Uterus (tissue), 3 donors: ENCODE measurements at regions not wholly inside any gene's neighbourhood (a gene's known extent, or its start where the extent isn't known, plus 50 kb on each side); places are given as distances from the start of the nearest gene placed in this dataset.

Experiments
- DNase-seq, 2 donors: peaks; one replicate each; pipeline ENCODE4 v3.0.0-alpha.2; 2019 to 2020
- H3K27ac ChIP-seq, 2 donors: fragments of 200-600 bp; sonication (generic); 1 replicate in 1 of 2; 2 replicates in 1 of 2; pipeline ENCODE4 v1.5.1; 2016 to 2018
- H3K27me3 ChIP-seq, 2 donors: fragments of 200-600 bp; sonication (generic); one replicate each; pipeline ENCODE4 v1.5.1; 2018 to 2019; ENCODE audit warnings: control low read depth in 1 of 2
- H3K36me3 ChIP-seq, 2 donors: fragments of 200-600 bp; sonication (generic); one replicate each; pipeline ENCODE4 v1.5.1; 2019; ENCODE audit warnings: control low read depth in 1 of 2
- H3K4me1 ChIP-seq, 2 donors: fragments of 200-600 bp; sonication (generic); one replicate each; pipeline ENCODE4 v1.5.1; 2018 to 2019; ENCODE audit warnings: control low read depth in 1 of 2
- H3K4me3 ChIP-seq, 2 donors: fragments of 200-600 bp; sonication (generic); 1 replicate in 1 of 2; 2 replicates in 1 of 2; pipeline ENCODE4 v1.5.1; 2018 to 2019; ENCODE audit warnings: mild to moderate bottlenecking in 1 of 2
- H3K9me3 ChIP-seq, 2 donors: fragments of 200-600 bp; sonication (generic); one replicate each; pipeline ENCODE4 v1.5.1; 2019; ENCODE audit warnings: control low read depth in 1 of 2
- CTCF ChIP-seq, 4 experiments: fragments of 200-600 bp in 2 of 4; fragments of 450-650 bp in 2 of 4; sonication (generic) in 2 of 4; IDR thresholded peaks; one replicate each; pipeline ENCODE4 v1.5.1; 2016 to 2019; ENCODE audit warnings: antibody characterized with exemption in 4 of 4, mild to moderate bottlenecking in 2 of 4, moderate library complexity in 1 of 4
- POLR2A ChIP-seq, 2 donors: fragments of 450-650 bp; IDR thresholded peaks; one replicate each; pipeline ENCODE4 v1.6.1; 2016; ENCODE audit warnings: antibody characterized with exemption in 2 of 2, mild to moderate bottlenecking in 1 of 2, moderate library complexity in 1 of 2
- intact Hi-C: fragments of 100-400 bp; cut with DNase I; formaldehyde crosslinking; loops from one replicate; pipeline ENCODE4 v1.15.1; 2023; ENCODE audit warnings: low total_unique reads
- donor health status: DM: yes; HTN: yes; CAD: no.

GRCh38 chr1:56074007-56074651 is 505.2 kb downstream of the PLPP3 start:
- no peak overlapping the region for H3K4me3 ChIP-seq
- no peaks in the 10 kb centered on the region for H3K36me3 ChIP-seq
- TF ChIP-seq CTCF (IDR thresholded peaks at IDR 0.05) (no peak), POLR2A (IDR thresholded peaks at IDR 0.05) (no peak)
- H3K27me3 ChIP-seq, result no peaks in the 10 kb centered on the region
- peak overlapping the region; percentile 53 to 56 for H3K27ac ChIP-seq
- H3K4me1 ChIP-seq, result no peaks in the 10 kb centered on the region
- DNase-seq, result peak; percentile 56 to 70
- intact Hi-C loops, result no loop called here
- no peaks in the 10 kb centered on the region for H3K9me3 ChIP-seq

- Histone ChIP-seq H3K27ac (peak overlapping the region; percentile 53 to 56), H3K4me3 (no peak overlapping the region), H3K36me3 (no peaks in the 10 kb centered on the region), H3K4me1 (no peaks in the 10 kb centered on the region), H3K9me3 (no peaks in the 10 kb centered on the region), H3K27me3 (no peaks in the 10 kb centered on the region)
- intact Hi-C loops, result no loop called here
- TF ChIP-seq POLR2A (IDR thresholded peaks at IDR 0.05), result no peak
- DNase-seq, result no peak
Measured at GRCh38 chr1:56073614-56074006, 505.8 kb downstream of the PLPP3 start.

- Histone ChIP-seq H3K27ac (peak overlapping the region; percentile 53 to 56), H3K4me1 (no peaks in the 10 kb centered on the region), H3K4me3 (no peak overlapping the region), H3K36me3 (no peaks in the 10 kb centered on the region), H3K27me3 (no peaks in the 10 kb centered on the region), H3K9me3 (no peaks in the 10 kb centered on the region)
- no peak for TF ChIP-seq CTCF (IDR thresholded peaks at IDR 0.05)
- TF ChIP-seq POLR2A (IDR thresholded peaks at IDR 0.05), result no peak
- intact Hi-C loops, result no loop called here
- no peak for DNase-seq
Measured at GRCh38 chr1:56073206-56073605, 506.2 kb downstream of the PLPP3 start.

GRCh38 chr1:56072310-56072709 is 507.1 kb downstream of the PLPP3 start:
- TF ChIP-seq CTCF (IDR thresholded peaks at IDR 0.05), result no peak
- no peak for TF ChIP-seq POLR2A (IDR thresholded peaks at IDR 0.05)
- DNase-seq, result no peak
- peak overlapping the region; percentile 11 to 56 for H3K27ac ChIP-seq
- no peaks in the 10 kb centered on the region for H3K36me3 ChIP-seq
- H3K4me3 ChIP-seq, result no peak overlapping the region
- no peaks in the 10 kb centered on the region for H3K4me1 ChIP-seq
- no peaks in the 10 kb centered on the region for H3K27me3 ChIP-seq
- intact Hi-C loops, result no loop called here
- no peaks in the 10 kb centered on the region for H3K9me3 ChIP-seq

GRCh38 chr1:56071351-56071750 is 508.0 kb downstream of the PLPP3 start:
- no peak for DNase-seq
- no peaks in the 10 kb centered on the region for H3K4me1 ChIP-seq
- no peak overlapping the region for H3K27ac ChIP-seq
- no peaks in the 10 kb centered on the region for H3K36me3 ChIP-seq
- intact Hi-C loops, result no loop called here
- no peaks in the 10 kb centered on the region for H3K27me3 ChIP-seq
- H3K4me3 ChIP-seq, result no peak overlapping the region
- TF ChIP-seq CTCF (IDR thresholded peaks at IDR 0.05) (no peak), POLR2A (IDR thresholded peaks at IDR 0.05) (no peak)
- H3K9me3 ChIP-seq, result no peaks in the 10 kb centered on the region

- TF ChIP-seq CTCF (IDR thresholded peaks at IDR 0.05) (no peak), POLR2A (IDR thresholded peaks at IDR 0.05) (no peak)
Measured at GRCh38 chr1:56070601-56071000, 508.8 kb downstream of the PLPP3 start.

More at GRCh38 chr1:56070601-56071000, 508.8 kb downstream of the PLPP3 start:
- Histone ChIP-seq H3K4me3 (no peak overlapping the region), H3K27ac (no peak overlapping the region), H3K9me3 (no peaks in the 10 kb centered on the region), H3K27me3 (no peaks in the 10 kb centered on the region), H3K36me3 (no peaks in the 10 kb centered on the region), H3K4me1 (no peaks in the 10 kb centered on the region)
- no peak for DNase-seq
- intact Hi-C loops, result no loop called here
